ENCODE measurements at regions not wholly inside any gene's neighbourhood (a gene's known extent, or its start where the extent isn't known, plus 50 kb on each side); places are given as distances from the start of the nearest gene placed in this dataset.

GRCh38 chr5:110956280-110956912, 115.1 kb upstream of the TSLP start:
- DNase-seq = peak in 1 of 4 donors; percentile 74
- Histone ChIP-seq H3K27me3 (no peaks in the 10 kb centered on the region), H3K9me3 (no peaks in the 10 kb centered on the region), H3K4me3 (no peak overlapping the region), H3K36me3 (no peaks in the 10 kb centered on the region), H3K4me1 (no peaks in the 10 kb centered on the region), H3K27ac (no peak overlapping the region)
- no peak for ATAC-seq
- TF ChIP-seq, protein P1, sequence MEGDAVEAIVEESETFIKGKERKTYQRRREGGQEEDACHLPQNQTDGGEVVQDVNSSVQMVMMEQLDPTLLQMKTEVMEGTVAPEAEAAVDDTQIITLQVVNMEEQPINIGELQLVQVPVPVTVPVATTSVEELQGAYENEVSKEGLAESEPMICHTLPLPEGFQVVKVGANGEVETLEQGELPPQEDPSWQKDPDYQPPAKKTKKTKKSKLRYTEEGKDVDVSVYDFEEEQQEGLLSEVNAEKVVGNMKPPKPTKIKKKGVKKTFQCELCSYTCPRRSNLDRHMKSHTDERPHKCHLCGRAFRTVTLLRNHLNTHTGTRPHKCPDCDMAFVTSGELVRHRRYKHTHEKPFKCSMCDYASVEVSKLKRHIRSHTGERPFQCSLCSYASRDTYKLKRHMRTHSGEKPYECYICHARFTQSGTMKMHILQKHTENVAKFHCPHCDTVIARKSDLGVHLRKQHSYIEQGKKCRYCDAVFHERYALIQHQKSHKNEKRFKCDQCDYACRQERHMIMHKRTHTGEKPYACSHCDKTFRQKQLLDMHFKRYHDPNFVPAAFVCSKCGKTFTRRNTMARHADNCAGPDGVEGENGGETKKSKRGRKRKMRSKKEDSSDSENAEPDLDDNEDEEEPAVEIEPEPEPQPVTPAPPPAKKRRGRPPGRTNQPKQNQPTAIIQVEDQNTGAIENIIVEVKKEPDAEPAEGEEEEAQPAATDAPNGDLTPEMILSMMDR (IDR thresholded peaks at IDR 0.05) = no peak
- intact Hi-C loops (cut with DNase I) = no loop called here

- ATAC-seq (no peak), DNase-seq (peak in 1 of 4 donors; percentile 49)
- no peak overlapping the region for H3K4me3 ChIP-seq
- no peak overlapping the region for H3K27ac ChIP-seq
- TF ChIP-seq, protein P1 (IDR thresholded peaks at IDR 0.05) = no peak
- H3K9me3 ChIP-seq = no peaks in the 10 kb centered on the region
- no peaks in the 10 kb centered on the region for H3K36me3 ChIP-seq
- intact Hi-C loops (cut with DNase I) = no loop called here
- no peaks in the 10 kb centered on the region for H3K27me3 ChIP-seq
- H3K4me1 ChIP-seq = no peaks in the 10 kb centered on the region
Measured at GRCh38 chr5:110956913-110957813, 114.3 kb upstream of the TSLP start.

DNA sequence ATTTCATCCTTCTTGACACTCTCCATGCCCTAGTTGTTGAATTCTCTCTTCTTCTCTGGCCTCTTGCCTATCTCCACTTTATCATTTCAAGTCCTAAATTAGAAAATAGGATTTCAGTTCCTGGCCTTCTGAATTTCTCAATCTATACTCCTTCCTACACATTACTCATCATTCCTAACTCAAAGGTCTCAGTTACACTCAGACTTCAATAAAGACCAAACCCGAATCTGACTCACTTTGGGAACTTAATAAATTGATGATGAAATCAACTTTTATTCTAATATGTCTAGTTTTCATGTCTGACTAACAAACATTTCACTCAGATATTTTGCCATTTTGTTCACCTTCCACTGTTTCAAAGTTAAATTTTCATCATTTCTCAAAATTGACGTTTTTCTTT, 113.6 kb upstream of the TSLP start:
- H3K27ac ChIP-seq = no peak overlapping the region
- TF ChIP-seq, protein P1 (IDR thresholded peaks at IDR 0.05) = no peak
- no peaks in the 10 kb centered on the region for H3K27me3 ChIP-seq
- H3K4me3 ChIP-seq = no peak overlapping the region
- intact Hi-C loops (cut with DNase I) = no loop called here
- no peak for ATAC-seq
- H3K4me1 ChIP-seq = no peaks in the 10 kb centered on the region
- H3K9me3 ChIP-seq = no peaks in the 10 kb centered on the region
- DNase-seq = no peak
- no peaks in the 10 kb centered on the region for H3K36me3 ChIP-seq

DNA sequence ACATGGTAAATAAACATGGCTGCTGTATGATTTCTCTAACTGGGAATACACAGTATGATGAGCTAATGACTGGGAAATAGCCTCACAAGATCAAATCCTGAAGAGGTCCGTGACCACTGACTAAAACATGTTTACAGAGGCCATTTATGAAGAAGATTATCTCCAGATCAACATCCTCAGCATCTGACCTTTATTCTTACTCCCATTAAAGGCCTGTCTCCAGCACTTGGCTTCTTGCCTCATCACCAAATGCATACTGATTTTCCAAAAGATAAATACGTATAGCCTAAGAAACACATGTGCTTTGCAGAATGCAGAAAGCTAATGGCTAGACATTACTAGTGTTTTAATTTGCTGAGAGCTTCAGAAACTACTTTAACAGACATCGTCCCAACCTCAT, 108.0 kb upstream of the TSLP start:
- Histone ChIP-seq H3K9me3 (no peaks in the 10 kb centered on the region), H3K36me3 (no peaks in the 10 kb centered on the region), H3K4me1 (no peaks in the 10 kb centered on the region), H3K4me3 (no peak overlapping the region), H3K27ac (no peak overlapping the region), H3K27me3 (no peaks in the 10 kb centered on the region)
- intact Hi-C loops (cut with DNase I) = no loop called here
- ATAC-seq (no peak), DNase-seq (no peak)
- TF ChIP-seq, protein P1 (IDR thresholded peaks at IDR 0.05) = no peak

- Histone ChIP-seq H3K9me3 (no peaks in the 10 kb centered on the region), H3K27ac (no peak overlapping the region), H3K4me3 (no peak overlapping the region), H3K36me3 (no peaks in the 10 kb centered on the region), H3K4me1 (no peaks in the 10 kb centered on the region), H3K27me3 (no peaks in the 10 kb centered on the region)
- intact Hi-C loops (cut with DNase I) = no loop called here
- DNase-seq (no peak), ATAC-seq (no peak)
- TF ChIP-seq, protein P1 (IDR thresholded peaks at IDR 0.05) = no peak
Measured at GRCh38 chr5:110965773-110966581, 105.5 kb upstream of the TSLP start.

All from left lung (tissue), 4 donors.